ENCODE measurements at regions not wholly inside any gene's neighbourhood (a gene's known extent, or its start where the extent isn't known, plus 50 kb on each side); places are given as distances from the start of the nearest gene placed in this dataset.

GRCh38 chr4:83191026-83191425, 76.5 kb upstream of the PLAC8 start:
- no peak for TF ChIP-seq POLR2A (IDR thresholded peaks at IDR 0.05)
- TF ChIP-seq, protein P1, sequence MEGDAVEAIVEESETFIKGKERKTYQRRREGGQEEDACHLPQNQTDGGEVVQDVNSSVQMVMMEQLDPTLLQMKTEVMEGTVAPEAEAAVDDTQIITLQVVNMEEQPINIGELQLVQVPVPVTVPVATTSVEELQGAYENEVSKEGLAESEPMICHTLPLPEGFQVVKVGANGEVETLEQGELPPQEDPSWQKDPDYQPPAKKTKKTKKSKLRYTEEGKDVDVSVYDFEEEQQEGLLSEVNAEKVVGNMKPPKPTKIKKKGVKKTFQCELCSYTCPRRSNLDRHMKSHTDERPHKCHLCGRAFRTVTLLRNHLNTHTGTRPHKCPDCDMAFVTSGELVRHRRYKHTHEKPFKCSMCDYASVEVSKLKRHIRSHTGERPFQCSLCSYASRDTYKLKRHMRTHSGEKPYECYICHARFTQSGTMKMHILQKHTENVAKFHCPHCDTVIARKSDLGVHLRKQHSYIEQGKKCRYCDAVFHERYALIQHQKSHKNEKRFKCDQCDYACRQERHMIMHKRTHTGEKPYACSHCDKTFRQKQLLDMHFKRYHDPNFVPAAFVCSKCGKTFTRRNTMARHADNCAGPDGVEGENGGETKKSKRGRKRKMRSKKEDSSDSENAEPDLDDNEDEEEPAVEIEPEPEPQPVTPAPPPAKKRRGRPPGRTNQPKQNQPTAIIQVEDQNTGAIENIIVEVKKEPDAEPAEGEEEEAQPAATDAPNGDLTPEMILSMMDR (IDR thresholded peaks at IDR 0.05): no peak

Measured in testis (tissue), 2 donors.